H1 (cell line): ENCODE measurements at regions not wholly inside any gene's neighbourhood (a gene's known extent, or its start where the extent isn't known, plus 50 kb on each side); places are given as distances from the start of the nearest gene placed in this dataset.

ENCODE experiments used
- POU5F1 ChIP-seq: IDR thresholded peaks from 2 replicates; pipeline ENCODE4 v1.6.1; 2011; ENCODE audit warnings: low read depth, mild to moderate bottlenecking, low read length, moderate library complexity
- TF ChIP-seq, protein P1 (sequence below), 3 experiments: IDR thresholded peaks; 1 replicate in 2 of 3; 2 replicates in 1 of 3; pipeline versions ENCODE4 v1.5.1 to v1.6.1; 2011; ENCODE audit warnings: low read length in 3 of 3, mild to moderate bottlenecking in 3 of 3, inconsistent platforms in 2 of 3, low read depth in 1 of 3, moderate library complexity in 1 of 3; ENCODE audit not compliant: insufficient read depth in 1 of 3; ENCODE audit errors: control extremely low read depth in 1 of 3
- TF ChIP-seq, protein P2 (sequence below): IDR thresholded peaks from 2 replicates; pipeline ENCODE4 v1.6.1; 2011; ENCODE audit warnings: low read length, improper control_type of control experiment

DNA sequence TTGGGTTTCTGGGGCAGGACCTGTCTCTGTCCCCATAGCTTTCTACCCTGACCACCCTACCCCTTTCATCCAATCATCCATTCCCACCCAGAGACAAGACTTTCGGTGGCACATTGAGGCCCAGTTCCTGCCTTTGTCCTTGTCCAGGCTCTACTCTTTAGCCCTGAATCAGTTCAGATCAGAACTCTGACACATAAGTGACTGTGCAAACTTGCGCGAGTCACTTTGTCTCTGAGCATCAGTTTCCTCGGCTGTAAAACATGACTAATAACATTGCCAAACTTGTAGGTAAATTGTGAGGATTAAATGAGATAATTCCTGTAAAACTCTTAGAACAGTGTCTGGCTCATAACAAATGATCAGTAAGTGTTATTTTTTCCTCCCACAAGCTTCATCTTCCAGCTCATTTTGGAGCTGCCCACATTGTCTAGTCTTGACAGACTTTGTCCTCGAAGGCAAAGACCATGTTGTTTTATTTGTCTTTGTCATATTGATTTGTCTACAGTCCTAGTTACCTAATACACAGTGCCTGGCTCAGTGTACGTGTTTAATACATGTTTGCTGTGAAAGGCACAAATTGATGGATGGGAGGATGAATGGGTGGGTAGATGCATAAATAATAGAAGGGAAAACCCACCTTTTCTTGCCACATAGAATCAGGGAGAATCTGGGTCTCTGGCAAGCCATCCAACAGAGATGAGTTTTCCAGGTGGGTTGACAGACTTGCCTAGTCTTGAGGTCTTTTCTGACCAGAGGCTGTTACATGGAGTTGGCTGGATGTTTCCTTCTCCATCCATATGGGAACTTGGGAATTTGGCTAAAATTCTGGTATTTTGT is 262.9 kb downstream of the OMA1 start (continued):
- TF ChIP-seq, protein P1, sequence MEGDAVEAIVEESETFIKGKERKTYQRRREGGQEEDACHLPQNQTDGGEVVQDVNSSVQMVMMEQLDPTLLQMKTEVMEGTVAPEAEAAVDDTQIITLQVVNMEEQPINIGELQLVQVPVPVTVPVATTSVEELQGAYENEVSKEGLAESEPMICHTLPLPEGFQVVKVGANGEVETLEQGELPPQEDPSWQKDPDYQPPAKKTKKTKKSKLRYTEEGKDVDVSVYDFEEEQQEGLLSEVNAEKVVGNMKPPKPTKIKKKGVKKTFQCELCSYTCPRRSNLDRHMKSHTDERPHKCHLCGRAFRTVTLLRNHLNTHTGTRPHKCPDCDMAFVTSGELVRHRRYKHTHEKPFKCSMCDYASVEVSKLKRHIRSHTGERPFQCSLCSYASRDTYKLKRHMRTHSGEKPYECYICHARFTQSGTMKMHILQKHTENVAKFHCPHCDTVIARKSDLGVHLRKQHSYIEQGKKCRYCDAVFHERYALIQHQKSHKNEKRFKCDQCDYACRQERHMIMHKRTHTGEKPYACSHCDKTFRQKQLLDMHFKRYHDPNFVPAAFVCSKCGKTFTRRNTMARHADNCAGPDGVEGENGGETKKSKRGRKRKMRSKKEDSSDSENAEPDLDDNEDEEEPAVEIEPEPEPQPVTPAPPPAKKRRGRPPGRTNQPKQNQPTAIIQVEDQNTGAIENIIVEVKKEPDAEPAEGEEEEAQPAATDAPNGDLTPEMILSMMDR (IDR thresholded peaks at IDR 0.05; ENCODE audit: control extremely low read depth in 1 of 3, insufficient read depth in 1 of 3, low read depth in 1 of 3, low read length in 3 of 3) = no peak
- TF ChIP-seq, protein P2, sequence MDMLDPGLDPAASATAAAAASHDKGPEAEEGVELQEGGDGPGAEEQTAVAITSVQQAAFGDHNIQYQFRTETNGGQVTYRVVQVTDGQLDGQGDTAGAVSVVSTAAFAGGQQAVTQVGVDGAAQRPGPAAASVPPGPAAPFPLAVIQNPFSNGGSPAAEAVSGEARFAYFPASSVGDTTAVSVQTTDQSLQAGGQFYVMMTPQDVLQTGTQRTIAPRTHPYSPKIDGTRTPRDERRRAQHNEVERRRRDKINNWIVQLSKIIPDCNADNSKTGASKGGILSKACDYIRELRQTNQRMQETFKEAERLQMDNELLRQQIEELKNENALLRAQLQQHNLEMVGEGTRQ = no peak
- TF ChIP-seq POU5F1 = no peak
